PC-9 (cell line): ENCODE measurements at regions not wholly inside any gene's neighbourhood (a gene's known extent, or its start where the extent isn't known, plus 50 kb on each side); places are given as distances from the start of the nearest gene placed in this dataset.

ENCODE experiments used
- CTCF ChIP-seq: fragments of 200-600 bp; sonication (generic); conservative IDR thresholded peaks from 2 replicates; pipeline ENCODE4 v1.6.1; 2017; ENCODE audit warnings: mixed run types, antibody characterized with exemption, mild to moderate bottlenecking, moderate library complexity
- EZH2 ChIP-seq: fragments of 200-600 bp; sonication (generic); IDR thresholded peaks from 2 replicates; pipeline ENCODE4 v1.8.0; 2017; ENCODE audit warnings: antibody characterized with exemption, low read depth

- TF ChIP-seq EZH2 = no peak
- TF ChIP-seq CTCF = no peak
Observed at GRCh38 chr9:21674894-21675293, 127.5 kb upstream of the MTAP start.
